Kidney epithelial cell (primary cell): ENCODE measurements at regions not wholly inside any gene's neighbourhood (a gene's known extent, or its start where the extent isn't known, plus 50 kb on each side); places are given as distances from the start of the nearest gene placed in this dataset.

Source experiments
- DNase-seq: peaks from one replicate; pipeline ENCODE4 v3.0.0-alpha.2; 2010; ENCODE audit warnings: low read depth
- H3K27me3 ChIP-seq: 2 replicates; pipeline ENCODE4 v1.6.0; 2011; ENCODE audit warnings: low read length; ENCODE audit not compliant: control insufficient read depth, insufficient read depth
- H3K36me3 ChIP-seq: 2 replicates; pipeline ENCODE4 v1.5.1; 2011; ENCODE audit warnings: low read length; ENCODE audit not compliant: control insufficient read depth, insufficient read depth
- H3K4me3 ChIP-seq: 2 replicates; pipeline ENCODE4 v1.5.1; 2011; ENCODE audit warnings: low read depth, mild to moderate bottlenecking, control low read depth, low read length
- TF ChIP-seq, protein P1 (sequence below): IDR thresholded peaks from 2 replicates; pipeline ENCODE4 v1.5.1; 2011; ENCODE audit warnings: mild to moderate bottlenecking, moderate library complexity, low read length, control low read depth, inconsistent platforms; ENCODE audit not compliant: insufficient read depth, poor library complexity, severe bottlenecking

DNA sequence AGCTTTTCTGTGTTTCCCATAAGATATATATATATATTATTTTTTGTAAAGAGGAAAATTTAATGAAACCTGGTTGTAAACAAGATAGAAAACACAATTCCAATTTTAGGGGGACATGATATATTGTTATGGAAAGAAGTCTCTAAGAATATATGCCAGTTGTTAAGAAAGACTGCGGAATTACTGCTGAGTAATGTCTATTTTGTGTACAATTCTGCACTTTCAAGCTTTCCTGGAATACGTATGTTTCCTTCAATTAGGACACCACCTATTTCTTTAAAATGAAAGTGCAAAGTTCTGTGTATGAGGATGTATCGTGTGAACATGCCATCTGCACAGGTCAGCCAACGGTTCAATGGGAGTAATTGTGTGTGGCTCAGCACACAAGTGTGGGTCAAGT is 760.2 kb downstream of the BRD1 start:
- DNase-seq, result no peak
- no peaks in the 10 kb centered on the region for H3K27me3 ChIP-seq
- TF ChIP-seq, protein P1, sequence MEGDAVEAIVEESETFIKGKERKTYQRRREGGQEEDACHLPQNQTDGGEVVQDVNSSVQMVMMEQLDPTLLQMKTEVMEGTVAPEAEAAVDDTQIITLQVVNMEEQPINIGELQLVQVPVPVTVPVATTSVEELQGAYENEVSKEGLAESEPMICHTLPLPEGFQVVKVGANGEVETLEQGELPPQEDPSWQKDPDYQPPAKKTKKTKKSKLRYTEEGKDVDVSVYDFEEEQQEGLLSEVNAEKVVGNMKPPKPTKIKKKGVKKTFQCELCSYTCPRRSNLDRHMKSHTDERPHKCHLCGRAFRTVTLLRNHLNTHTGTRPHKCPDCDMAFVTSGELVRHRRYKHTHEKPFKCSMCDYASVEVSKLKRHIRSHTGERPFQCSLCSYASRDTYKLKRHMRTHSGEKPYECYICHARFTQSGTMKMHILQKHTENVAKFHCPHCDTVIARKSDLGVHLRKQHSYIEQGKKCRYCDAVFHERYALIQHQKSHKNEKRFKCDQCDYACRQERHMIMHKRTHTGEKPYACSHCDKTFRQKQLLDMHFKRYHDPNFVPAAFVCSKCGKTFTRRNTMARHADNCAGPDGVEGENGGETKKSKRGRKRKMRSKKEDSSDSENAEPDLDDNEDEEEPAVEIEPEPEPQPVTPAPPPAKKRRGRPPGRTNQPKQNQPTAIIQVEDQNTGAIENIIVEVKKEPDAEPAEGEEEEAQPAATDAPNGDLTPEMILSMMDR, result no peak
- no peak overlapping the region for H3K4me3 ChIP-seq
- H3K36me3 ChIP-seq, result no peaks in the 10 kb centered on the region

DNA sequence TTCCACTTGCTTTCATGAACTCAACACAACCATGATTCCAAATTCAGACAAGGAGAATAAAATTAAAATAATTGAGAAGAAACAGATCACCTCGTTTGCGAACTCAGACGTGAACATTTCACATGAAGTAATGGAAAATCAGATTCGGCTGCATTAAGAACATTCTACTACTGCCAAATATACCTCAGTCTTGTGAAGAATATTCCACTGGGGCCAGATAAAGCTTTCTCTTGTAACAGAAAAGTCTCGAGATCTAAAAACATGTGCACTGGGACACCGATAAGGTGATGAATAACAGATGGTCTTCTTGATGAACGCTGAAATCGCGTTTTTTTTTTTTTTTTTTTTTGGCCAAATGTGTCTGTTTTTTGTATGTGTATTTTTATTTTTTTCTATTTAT is 761.1 kb downstream of the BRD1 start:
- DNase-seq, result no peak
- TF ChIP-seq, protein P1, result no peak
- H3K4me3 ChIP-seq, result no peak overlapping the region

GRCh38 chr22:49064836-49065235 is 762.8 kb downstream of the BRD1 start:
- Histone ChIP-seq H3K36me3 (no peaks in the 10 kb centered on the region), H3K27me3 (no peaks in the 10 kb centered on the region), H3K4me3 (no peak overlapping the region)
- no peak for DNase-seq
- TF ChIP-seq, protein P1, result no peak

More for the DNA sequence above, 761.1 kb downstream of the BRD1 start:
- Histone ChIP-seq H3K27me3 (no peaks in the 10 kb centered on the region), H3K36me3 (no peaks in the 10 kb centered on the region)

DNA sequence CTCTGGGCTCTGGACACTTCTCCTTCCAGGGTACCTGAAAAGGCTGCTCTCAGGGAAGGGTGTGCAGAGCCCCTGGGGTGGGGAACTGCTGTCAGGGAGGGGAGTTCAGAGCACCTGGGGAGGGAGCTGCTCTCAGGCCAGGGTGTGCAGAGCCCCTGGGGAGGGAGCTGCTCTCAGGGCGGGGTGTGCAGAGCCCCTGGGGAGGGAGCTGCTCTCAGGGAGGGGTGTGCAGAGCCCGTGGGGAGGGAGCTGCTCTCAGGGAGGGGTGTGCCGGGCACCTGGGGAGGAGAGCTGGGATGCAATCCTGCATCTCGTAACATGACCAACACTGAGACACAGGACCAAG is 764.2 kb downstream of the BRD1 start:
- DNase-seq, result no peak
- TF ChIP-seq, protein P1, result no peak
- no peaks in the 10 kb centered on the region for H3K27me3 ChIP-seq
- H3K36me3 ChIP-seq, result no peaks in the 10 kb centered on the region
- H3K4me3 ChIP-seq, result no peak overlapping the region

- DNase-seq, result no peak
- TF ChIP-seq, protein P1, result no peak
- Histone ChIP-seq H3K4me3 (no peak overlapping the region), H3K36me3 (no peaks in the 10 kb centered on the region), H3K27me3 (no peaks in the 10 kb centered on the region)
Observed at GRCh38 chr22:49062802-49063544, 764.7 kb downstream of the BRD1 start.
